GM18861 (cell line): ENCODE measurements at regions not wholly inside any gene's neighbourhood (a gene's known extent, or its start where the extent isn't known, plus 50 kb on each side); places are given as distances from the start of the nearest gene placed in this dataset.
A peak's percentile ranks its signal among the peaks of the same experiment; 100 is the strongest.
"Not testable (repeated sequence)": the region's sequence is repeated elsewhere in the genome, so short reads cannot be mapped to it uniquely, and the experiment has no call there.

Source experiments
- ATAC-seq: cut with Tn5 transposase; IDR thresholded peaks from one replicate; pipeline ENCODE4 v1.9.1; 2021; ENCODE audit not compliant: unreplicated experiment

DNA sequence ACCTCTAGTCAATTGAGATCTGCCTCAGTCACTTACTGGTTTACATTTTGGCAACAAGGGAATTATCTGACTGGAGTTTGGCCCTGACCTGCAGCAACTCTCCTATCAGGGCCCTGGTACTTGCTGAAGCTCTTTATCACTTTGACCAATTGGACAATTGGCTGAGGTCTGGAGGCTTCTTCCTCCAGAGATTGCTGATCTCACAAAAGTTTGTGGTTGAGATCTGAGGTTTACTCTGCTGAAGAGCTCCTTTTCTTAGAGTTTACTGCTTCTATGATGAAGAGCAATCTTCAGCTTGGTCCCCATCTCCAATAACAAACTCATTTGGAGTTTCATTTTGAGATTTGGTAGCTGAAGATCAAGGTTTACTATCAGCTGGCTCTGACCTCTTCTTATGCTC, 276.9 kb upstream of the SGCG start:
- ATAC-seq, result no peak

DNA sequence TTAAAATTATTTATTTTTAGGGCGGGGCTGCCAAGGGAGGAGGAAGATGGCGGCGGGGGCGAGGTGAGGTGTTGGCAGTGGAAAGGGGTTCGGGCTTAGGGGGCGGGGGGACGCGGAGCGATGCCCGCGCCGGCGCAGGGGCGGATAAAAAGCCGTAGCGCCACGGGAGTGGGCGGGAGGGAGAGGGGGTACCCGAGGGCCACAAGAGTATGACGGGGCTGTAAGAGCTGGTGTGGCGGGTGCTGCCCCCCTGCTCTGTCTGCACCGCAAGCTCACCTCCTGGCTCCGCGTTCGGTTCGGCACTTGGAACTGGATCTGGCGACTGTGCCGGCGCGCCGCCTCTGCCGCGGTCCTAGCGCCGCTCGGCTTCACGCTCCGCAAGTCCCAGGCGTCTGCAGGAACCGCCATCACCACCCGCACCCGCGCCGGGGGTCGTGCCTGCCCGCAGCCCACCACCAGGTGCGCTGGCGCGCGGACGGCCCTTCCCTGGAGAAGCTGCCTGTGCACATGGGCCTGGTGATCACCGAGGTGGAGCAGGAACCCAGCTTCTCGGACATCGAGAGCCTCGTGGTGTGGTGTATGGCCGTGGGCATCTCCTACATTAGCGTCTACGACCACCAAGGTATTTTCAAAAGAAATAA, 265.2 kb upstream of the SGCG start:
- peak; percentile 49 for ATAC-seq

DNA sequence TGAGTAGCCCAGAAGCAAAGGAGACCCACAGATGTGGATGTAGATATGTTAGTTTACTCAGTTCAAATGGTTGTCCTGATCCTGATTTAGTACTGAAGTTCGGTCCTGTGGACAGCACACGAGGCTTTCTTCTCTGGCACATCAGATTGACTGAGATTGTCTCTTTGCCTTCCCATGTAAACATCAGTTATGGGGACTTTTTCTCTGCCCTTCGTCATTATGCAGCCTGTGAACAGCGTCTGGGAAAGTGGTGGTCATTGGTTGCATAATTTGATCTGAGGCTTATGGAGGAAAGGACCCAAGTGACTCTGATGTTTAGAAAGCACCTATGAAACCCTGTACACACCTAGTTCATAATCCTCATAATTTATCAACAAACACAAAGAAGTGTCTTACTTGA, 264.5 kb upstream of the SGCG start:
- not testable (repeated sequence) for ATAC-seq

DNA sequence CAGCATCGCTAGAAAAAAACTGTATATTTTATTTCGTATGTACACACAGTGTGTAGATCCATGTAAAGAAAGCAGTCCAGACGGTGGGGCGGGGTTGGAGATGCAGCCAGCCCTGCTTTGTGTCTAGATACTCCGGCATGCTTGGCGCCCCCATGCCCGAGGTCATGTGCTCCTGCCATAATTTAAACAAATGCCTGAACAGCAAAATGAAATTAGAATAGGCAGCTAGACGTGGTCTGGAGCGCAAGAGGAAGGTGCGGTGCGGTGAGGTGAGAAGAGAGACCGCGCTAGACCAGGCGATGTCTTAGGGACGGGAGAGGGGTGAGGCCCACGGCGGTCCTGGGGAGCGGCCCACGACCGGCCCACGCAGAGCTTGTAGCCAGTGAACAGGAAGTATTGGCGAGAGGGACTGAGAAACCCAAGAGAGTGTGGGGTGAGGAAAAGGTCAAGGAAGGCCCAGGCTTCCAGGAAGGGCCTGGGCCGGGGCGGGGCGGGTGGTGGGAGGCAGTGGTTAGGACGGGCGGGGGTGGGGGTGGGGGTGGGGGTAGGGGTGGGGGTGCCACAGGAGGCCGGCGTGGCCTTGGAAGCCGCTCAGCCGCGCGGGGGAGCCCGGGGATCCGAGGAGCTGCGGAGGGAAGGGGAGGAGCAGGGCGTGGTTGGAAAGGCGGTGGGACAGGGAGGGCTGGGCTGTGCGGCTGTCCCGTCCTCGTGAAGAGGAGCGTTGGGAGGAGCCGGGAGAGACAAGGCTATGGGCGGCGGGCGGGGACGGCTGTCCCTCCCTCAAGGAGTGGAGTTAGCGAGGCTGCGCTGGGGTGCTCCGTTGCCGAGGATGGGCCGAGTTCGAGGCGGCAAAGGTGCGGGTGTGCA, 254.7 kb upstream of the SGCG start:
- ATAC-seq, result no peak

DNA sequence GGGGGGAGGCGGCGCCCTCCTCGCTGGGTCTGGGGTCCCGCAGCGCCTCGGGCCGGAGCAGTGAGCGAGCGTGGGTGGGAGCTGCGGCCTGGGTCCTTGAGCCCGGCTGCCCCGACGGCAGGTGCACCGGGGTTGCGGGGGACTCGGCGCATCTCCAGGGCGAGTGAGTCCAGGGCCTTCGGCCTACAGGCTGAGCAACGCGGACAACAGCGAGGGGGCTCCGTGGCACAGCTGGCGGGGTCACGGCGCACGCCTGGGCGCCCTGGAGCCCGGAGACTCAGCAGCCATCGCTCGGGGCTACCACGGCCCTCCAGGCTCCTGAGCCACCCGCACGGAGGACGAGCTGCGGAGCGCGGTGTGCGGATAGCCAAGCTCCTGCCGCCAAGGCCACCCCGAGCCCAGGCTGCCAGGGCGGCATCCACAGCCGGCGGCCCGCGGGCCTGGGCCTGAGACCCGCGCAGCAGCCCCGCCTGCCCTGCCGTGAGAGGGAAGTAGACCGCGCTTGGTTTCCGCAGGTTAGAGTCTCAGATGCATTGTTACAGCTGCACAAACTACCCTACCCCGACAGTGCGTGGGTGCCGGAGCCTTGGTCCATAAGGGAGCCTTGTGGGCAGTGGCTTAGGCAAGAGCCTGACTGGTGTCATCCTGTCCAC, 253.9 kb upstream of the SGCG start:
- no peak for ATAC-seq

DNA sequence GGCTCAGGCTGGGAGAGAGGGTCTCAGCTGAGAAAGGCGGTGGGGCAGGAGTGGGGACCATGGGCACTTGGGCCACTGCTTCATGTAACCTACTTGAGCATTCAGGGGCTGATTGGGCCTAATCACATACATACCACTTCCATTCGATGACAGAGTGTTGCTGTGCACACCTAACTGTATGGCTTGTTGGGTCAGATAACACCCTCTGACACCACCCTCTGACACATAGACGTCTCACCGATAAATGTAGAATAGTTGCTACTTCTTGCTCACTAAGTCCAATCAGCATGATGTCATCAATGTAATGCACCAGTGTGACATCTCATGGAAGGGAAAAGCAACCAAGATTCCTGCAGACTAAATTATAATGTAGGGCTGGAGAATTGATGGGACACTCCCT, 252.9 kb upstream of the SGCG start:
- not testable (repeated sequence) for ATAC-seq

DNA sequence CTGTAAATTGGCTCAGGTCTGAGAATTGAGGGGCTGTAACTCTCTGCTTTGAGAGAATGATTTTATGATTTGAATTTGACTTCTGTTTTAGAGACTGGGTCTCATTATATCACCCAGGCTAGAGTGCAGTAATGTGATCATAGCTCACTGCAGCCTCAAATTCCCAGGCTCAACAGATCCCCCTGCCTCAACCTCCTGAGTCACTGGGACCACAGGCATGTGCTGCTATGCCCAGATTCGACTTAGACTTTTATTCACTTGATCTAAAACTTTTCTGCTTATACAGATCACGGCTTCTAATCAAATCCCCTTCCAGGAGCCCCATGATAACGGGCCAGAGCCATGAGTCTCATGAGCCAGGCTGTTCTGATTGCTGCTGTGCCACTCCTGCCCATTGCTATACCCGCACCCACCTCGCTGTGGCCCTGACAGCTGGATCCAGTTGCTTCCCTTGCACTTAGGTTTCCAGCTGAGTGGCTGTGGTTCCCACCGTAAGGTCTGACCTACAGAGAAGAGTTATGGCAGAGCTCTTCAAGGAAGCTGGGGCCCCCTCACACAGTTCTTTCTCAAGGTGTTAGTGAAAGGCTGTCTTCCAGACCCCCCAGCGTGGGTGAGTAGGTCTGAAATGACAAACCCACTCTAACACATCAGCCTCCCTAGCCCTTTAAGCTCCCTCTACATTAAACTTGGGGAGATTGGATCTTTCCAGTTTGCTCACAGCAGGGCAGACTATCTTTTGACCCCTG, 251.2 kb upstream of the SGCG start:
- no peak for ATAC-seq

GRCh38 chr13:22931576-22931975, 249.2 kb upstream of the SGCG start:
- ATAC-seq, result no peak

DNA sequence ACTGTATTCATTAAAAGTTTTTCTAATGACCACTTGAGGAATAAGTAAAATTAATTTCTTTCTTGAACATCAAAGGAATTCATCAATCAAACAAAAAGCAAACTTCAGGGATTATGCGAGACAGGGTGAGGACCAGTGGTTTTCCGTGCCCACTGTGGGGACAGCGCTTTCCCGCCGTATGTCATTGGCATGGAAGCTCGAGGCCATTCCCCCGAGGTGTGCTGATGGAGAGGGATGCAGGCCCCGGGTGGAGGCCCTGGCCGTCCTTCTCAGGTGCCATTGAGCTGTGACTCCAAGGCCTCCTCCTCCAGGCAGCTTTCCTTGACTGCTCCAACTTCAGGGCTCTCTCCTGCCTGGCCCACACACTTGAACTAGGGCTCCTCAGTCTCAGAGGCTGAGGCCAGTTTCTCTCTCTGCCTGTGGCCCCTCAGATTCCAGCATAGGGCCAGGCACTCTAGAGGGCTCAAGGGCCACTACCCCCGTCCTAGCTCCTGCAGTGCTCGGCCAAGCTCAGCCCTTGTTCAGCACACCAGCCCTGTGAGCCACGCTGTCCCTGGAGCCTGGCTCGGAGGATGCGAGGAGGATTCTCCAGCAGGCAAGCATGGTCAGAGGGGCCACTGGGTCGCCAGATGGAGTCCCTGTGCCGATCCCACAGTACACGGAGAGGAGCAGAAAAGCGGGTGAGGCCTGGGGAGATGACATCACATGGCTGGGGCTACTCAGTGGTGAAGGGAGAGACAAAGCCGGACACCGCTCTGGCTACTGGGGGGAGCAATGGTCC, 248.0 kb upstream of the SGCG start:
- ATAC-seq, result not testable (repeated sequence)

- ATAC-seq, result no peak
Observed at GRCh38 chr13:22933571-22934181, 247.1 kb upstream of the SGCG start.

DNA sequence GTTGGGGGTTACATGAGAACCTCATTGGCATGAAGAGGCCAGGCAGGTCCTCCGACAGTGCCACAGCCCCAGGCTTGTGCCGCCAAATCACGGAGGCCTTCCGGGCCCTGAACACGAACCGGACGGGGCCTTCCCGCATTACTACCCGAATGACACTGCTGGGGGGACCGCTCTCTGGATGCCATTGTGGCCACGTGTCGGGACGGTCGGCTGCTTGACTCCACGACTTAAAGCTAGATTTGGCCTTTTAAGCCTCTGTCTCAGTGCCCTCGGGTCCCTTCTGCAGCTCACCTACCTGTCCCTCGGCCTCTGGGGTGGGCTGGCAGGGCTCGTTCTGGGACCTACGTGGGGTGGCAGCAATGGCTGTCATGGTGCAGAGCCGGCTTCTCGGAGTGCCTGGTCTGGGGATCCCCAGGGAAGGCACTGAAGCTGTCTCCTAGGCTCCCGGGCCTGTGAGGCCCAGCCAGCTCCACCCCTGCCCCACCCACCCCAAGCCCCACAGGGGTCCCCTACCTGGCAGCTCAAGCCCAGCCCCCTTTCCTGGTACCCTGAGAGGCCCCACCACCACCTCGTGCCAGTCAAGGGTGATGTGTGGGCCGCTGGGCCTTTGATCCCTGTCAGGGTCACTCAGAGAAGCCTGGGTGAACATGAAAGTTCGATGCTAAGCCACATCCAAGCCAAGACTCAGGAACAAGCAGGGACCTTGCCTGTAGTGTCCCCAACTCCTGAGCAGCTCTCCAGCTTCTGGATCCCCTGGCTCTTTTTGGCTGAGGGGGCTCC, 245.8 kb upstream of the SGCG start:
- no peak for ATAC-seq

- ATAC-seq, result no peak
Observed at GRCh38 chr13:22936228-22936627, 244.6 kb upstream of the SGCG start.

DNA sequence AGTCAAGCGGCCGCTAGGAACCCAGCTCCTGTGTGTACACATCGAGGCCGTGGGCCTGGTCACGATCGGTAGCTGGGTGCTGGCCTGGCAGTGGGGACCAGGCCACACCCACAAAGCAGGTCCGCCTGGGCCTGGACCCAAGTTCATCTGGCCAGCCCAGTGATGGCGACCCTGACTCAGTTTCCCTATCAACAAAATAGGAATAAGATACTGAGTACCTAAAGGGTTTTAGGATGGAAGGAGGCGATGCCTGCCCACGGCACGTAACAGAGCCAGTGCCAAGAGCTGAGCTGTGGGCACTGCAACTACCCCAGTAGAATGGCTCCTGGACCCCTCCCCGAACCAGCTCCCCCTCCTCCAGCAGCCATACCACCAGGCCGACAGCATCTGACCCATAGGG, 243.5 kb upstream of the SGCG start:
- no peak for ATAC-seq

DNA sequence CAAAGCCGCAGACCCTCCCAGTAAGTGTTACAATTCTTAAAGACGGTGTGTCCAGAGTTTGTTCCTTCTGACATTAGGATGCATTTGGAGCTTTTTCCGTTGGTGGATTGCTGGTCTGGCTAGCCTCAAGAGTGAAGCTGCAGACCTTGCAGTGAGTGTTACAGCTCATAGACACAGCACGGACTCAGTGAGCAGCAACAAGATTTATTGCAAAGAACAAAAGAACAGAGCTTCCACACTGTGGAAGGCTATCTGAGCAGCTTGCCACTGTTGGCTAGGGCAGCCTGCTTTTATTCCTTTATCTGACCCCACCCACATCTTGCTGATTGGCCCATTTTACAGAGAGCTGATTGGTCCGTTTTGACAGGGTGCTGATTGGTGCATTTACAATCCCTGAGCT, 242.8 kb upstream of the SGCG start:
- no peak for ATAC-seq

DNA sequence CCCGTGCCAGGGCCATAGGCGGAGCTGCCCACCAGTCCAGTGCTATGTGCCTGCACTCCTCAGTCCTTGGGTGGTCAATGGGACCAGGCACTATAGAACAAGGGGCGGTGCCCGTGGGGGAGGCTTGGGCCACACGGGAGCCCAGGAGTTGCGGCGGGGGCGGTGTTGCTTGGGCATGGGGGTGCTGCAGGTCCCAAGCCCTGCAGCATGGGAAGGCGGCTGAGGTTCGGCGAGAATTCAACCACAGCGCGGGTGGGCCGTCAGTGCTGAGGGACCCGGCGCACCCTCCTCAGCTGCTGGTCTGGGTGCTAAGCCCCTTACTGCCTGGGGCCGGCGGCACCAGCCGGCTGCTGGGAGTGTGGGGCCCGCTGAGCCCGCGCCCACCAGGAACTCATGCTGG, 242.2 kb upstream of the SGCG start:
- ATAC-seq, result no peak

- no peak for ATAC-seq
Observed at GRCh38 chr13:22939157-22939556, 241.6 kb upstream of the SGCG start.

DNA sequence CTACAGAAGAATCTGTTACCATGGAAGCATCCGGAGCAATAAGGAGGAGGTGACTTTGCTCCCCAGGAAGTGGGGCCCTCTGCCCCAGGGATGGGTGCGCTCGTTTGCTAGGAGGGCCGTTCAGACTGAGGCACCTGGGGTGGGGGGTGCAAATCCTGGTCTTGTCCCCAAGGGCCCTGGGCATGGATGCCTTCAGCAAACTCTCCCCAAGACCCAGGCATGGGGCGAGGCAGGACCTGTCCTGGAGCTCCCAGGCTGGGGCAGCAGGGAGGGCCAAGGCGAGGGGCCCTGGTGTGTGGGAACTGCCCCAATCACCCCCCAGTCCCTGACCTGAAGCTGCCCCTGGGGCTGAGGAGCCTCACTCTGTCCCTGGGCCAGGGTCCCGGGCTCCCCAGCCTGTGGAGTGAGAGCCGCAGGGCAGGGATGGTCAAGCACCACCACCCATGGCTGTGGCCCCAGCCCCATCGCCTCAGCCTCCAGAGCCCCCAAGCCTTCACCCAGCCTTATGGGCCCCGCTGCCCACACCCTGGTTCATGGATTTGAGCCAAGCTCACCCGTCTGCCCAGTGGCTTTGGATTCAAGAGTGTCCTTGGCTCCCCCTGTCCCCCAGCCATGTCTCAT, 240.6 kb upstream of the SGCG start:
- no peak for ATAC-seq

GRCh38 chr13:22940736-22941135, 240.0 kb upstream of the SGCG start:
- no peak for ATAC-seq

DNA sequence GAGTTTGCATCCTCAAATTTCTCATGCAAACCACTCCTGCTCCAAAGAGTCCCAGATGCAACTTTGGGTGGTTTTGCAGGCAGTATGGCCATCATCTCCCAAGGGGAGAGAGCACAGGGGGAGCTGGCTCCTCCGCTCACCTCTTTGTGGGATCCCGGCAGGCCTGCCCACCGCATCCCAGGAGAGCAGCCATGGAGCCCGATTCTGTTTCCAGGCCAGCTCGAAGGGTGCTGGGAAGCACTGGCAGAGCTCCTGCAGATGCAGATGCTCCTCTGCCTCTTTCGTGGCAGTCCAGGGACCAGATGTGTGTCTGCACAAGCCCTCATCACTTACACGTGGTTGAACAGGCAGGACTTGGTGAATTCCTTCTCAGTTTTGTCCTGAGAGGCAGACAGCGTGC, 239.3 kb upstream of the SGCG start:
- not testable (repeated sequence) for ATAC-seq
